Stimulated activated naive CD8-positive, alpha-beta T cell treated with anti-CD3 and anti-CD28 coated beads, Interleukin-15, Interleukin-2, amounts not matched to agents 100 U/mL and 50 U/mL, for 24 hours (primary cell): ENCODE measurements at regions not wholly inside any gene's neighbourhood (a gene's known extent, or its start where the extent isn't known, plus 50 kb on each side); places are given as distances from the start of the nearest gene placed in this dataset.
"Not testable (repeated sequence)": the region's sequence is repeated elsewhere in the genome, so short reads cannot be mapped to it uniquely, and the experiment has no call there.

Experiments used
- ATAC-seq: fragments of 150-1000 bp; cut with Tn5 transposase; one replicate; pipeline ENCODE4 v1.10.0; 2021
- DNase-seq: peaks from one replicate; pipeline ENCODE4 v3.0.0; 2021

DNA sequence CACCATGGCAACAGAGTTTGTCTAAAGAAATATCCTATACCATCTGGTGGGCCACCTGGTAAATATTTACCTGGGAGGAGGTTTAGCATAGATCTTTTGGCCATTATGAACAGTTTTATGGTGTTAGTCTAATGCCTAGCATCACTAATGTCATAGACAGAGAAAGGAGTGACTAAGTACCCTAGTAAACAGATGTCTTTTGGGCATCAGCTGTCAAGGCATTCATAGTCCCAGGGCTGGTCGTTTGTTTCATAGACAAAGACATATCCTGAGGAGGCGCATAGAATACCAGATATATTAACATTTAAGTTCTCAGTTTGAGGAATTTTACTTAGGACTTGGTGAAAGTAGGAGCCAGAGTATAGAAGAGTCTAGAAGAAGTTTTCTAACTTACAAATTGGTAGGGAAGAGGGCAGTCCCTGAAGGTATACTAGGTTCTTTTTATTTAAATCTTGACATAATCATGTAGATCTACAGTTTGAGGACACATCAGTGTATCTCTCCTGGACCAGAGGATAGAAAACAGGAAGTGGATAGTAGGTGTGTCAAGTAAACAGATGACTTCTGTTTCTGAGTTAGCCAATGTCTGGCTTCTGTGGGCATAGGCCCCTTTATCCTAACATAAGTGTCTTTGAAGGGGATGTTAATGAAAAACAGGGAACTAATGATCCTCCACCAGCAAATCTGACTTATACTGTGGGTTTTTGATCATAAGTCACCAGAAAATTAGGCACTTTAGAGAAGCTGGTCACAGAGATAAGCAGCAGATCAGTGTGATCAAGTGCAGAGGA is 105.0 kb upstream of the PRSS3 start:
- DNase-seq: no peak

DNA sequence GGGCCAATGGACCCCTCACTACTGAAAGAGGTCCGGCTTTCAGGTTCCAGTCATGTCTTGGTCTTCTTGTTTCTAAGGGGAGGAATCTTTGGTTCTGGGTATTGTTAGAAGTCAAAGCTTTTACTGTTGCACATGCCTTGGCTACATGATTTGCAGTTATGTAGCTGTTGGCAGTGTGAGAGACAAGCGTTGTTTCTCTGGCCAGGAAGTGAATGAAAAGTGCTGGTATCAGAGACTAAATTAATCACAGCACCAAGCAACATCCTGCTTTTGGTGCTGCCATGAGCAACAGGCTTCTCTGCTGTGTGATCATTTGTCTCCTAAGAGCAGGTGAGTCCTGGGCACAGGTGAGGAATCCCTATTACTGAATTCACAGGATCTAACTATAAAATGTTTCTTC is 100.1 kb upstream of the PRSS3 start:
- DNase-seq (no peak), ATAC-seq (no peak)

More for the DNA sequence above, 105.0 kb upstream of the PRSS3 start:
- no peak for ATAC-seq

DNA sequence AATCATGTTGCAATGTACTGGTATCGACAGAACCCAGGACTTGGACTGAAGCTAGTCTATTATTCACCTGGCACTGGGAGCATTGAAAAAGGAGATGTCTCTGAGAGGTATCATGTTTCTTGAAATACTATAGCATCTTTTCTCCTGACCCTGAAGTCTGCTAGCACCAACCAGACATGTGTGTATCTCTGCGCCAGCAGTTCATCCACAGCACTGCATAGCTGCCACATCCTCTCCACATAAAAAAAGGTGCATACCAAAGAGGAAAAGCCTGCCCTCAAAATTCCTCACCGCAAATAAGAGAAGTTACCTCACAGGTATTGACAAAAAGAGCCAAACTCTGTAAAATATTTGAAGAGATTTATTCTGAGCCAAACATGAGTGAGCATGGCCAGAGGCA is 99.5 kb upstream of the PRSS3 start:
- DNase-seq (no peak), ATAC-seq (no peak)

DNA sequence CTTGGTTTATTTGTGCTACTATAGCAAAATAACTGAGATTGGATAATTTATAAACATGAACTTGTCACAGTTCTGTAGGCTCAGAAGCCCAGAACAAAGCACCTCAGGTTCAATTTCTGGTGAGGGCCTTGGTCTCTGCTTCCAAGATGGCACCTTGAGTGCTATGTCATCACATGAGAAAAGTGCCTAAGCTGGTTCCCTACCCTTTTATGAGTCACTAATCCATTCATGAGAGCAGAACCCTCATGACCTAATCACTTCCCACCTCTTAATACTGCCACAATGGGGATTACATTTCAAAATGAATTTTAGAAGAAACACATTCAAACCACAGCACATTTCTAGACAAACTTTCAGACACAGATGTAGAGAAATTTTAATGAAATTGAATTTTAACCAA is 98.2 kb upstream of the PRSS3 start:
- DNase-seq (no peak), ATAC-seq (no peak)

DNA sequence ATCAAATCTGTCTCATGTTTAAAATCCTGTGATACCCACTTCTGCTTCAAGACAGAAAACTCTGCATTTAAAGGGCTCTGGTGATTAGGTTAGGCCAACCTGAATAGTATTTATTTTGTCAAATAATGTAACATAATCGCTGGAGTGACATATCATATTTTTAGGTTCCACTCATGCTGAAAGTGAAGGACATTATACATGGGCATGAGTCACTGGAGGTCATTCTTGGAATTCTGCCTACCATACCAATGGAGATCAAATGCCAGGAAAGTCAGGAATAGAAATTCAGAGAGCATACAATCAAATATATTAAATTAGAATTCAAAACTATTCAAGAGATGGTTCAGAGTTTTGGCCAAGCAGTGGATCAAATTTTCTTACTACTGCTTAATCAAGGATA is 97.1 kb upstream of the PRSS3 start:
- no peak for DNase-seq
- ATAC-seq: no peak

DNA sequence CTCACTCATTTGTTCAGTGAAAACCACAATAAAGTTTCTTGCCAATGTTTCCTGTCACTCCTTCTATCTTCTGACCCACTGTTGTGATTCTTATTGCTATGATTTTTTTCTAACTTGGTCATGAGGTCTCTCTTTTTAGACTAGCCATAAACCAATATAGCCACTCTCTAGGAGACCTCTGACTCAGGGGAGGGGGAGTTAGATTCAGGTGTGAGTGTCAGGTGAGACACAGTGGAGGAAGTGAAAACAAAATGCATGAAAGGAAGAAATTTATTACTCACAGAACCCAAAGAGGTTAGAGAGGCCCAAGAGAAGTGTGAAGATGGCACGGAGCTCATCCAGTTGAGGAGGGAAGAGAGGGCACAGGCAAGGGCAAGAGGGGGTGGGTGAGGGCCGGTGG is 94.4 kb upstream of the PRSS3 start:
- ATAC-seq, DNase-seq: not testable (repeated sequence)

DNA sequence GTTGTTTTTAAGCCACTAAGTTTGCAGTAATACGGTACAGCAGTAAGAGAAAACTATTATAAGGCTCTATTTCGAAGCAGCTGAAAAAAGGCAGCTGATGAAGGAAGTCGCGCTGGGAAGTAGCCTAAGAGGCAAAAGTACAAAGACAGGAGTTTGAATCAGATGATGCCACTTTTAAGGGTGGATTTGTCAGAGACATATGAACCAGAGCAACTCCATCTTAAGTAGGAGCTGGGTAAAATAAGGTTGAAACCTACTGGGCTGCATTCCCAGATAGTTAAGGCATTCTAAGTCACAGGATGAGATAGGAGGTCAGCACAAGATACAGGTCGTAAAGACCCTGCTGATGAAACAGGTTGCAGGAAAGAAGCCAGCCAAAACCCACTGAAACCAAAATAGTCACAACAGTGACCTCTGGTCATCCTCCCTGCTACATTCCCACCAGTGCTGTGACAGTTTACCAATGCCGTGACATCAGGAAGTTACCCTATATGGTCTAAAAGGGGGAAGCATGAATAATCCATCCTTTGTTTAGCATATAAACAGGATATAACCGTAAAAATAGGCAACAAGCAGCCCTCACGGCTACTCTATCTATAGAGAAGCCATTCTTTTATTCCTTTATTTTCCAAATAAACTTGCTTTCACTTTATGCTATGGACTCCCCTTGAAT is 91.8 kb upstream of the PRSS3 start:
- ATAC-seq (no peak), DNase-seq (no peak)

DNA sequence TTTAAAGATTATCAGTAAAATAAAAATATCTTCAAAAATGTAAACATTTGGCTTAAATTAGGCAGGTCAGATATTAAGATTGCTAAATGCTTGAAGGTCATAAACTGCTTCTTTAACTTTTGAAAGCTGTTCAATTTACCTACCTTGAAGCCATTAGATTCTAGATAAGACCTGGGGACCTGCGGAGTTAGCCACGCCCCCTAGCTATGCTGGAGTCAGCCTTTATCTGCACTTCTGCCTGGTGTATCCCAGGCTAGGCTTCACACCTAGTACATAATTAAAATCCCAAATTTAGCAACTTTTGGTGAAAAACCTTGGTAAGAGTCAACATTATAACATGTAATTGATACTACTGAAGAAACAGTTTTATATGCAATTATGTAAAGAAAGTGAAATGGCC is 89.9 kb upstream of the PRSS3 start:
- ATAC-seq, DNase-seq: not testable (repeated sequence)

DNA sequence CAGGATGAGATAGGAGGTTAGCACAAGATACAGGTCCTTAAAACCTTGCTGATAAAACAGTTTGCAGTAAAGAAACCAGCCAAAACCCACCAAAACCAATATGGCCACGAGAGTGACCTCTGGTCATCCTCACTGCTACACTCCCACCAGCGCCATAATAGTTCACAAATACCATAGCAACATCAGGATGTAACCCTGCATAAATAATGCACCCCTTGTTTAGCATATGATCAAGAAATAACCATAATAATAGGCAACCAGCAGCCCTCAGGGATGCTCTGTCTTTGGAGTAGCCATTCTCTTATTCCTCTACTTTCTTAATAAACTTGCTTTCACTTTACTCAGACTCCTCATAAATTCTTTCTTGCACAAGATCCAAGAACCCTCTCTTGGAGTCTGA is 86.9 kb upstream of the PRSS3 start:
- DNase-seq: no peak
- ATAC-seq: no peak

DNA sequence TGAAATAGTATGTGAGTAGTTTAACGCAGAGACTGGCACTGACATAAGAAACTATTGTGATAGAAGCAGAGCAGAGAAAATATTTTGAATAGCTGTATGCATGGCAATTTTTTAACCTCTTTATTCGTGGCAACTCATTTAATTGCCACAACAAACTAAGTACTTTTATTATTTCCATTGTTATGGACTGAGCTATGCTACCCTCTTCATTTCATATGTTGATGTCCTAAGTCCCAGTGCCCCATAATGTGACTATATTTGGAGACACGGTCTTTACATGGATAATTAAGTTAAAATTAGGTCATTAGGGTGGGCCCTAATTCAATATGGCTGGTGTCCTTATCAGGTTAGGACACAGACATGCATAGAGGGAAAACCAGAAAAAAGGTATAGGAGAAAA is 86.1 kb upstream of the PRSS3 start:
- ATAC-seq (no peak), DNase-seq (no peak)

DNA sequence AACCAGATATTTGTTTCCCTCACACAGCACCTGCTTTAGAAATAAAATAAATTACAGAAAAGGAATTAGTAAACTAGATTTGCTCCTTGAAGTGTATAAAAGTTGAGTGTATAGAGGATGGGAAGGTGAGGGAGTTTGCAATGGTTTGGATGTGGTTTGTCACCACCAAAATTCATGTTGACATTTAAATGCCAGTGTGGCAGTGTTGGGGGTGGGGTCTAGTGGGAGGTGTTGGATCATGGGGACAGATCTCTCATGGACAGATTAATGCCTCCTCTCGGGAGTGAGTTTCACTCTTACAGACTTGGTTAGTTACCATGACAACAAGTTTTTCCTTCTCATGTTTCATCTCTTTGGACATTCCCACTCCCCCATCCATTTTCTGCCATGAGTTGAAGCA is 83.9 kb upstream of the PRSS3 start:
- DNase-seq (peak; percentile 40), ATAC-seq (peak; percentile 76)

DNA sequence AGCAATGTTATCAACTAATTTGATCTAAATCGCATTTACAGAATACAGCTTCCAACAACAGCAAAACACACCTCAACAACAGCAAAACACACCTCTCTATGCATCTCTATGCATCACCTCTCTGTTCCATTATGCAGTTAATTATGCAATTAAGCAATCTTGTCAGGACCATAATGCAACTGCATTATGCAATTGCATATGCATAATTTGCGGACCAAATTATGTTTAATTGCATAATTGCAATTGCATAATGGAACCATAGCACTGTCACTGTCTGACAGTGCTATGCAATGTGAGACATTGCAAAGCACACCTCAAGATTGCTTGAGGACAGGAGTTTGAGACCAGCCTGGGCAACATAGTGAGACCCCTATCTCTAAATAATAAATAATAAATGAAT is 80.4 kb upstream of the PRSS3 start:
- ATAC-seq (no peak), DNase-seq (no peak)

DNA sequence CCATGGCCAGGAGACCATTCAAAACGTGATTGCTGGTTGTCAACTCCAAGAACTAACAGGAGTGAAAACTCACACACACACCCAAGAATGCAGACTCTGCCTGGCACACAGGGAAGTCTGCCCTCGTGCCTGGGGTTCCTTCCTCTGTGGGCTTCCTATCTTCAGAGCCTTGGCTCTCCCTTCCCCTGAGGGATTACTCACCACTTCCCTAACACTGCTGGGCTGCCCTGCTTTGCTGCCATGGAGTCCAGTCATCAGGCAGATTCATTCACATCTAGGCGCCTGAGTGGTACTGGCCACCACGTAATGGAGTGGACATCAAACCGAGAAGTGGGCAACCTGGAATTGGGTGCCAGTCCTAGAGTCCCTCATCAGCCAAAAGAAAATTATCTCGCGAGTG is 76.4 kb upstream of the PRSS3 start:
- DNase-seq (no peak), ATAC-seq (no peak)

DNA sequence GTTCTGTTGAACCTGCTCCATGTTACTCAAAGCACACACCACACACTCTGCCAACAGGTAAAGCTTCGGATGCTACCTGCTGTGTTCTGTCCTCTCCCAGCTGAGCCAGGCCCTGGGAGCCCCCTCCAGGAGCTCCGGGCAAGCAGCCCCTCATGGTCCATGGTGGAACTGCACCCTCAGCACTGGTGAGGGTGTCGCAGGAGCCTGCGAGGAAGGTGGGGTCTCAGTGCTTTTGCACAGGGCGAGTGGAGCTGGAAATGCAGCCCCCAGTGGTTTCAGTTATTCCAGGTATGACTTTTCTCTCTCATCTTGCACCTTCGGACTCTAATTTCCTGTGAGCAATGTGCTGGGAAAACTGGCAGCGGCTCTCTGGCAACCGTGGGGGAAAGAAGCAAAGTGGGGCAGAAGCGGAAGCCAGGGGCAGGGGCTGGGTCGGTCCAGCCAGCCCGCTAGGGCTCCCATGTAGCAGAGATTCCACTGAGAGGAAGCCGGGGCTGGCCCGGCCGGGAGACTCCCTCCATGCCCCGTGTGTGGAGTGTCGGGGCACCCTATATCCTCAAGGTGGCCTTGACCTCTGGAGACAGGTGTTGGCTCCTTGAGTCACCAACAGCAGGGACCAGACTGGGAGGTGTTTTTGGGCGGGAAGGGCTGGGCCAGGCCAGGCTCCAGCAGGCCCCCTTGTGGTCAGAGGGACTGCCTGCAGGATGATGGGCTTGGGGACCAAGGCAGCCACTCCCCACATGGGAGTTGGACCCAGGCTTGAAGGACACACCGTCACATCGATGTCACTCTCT is 75.6 kb upstream of the PRSS3 start:
- ATAC-seq (peak; percentile 55), DNase-seq (peak; percentile 50)

DNA sequence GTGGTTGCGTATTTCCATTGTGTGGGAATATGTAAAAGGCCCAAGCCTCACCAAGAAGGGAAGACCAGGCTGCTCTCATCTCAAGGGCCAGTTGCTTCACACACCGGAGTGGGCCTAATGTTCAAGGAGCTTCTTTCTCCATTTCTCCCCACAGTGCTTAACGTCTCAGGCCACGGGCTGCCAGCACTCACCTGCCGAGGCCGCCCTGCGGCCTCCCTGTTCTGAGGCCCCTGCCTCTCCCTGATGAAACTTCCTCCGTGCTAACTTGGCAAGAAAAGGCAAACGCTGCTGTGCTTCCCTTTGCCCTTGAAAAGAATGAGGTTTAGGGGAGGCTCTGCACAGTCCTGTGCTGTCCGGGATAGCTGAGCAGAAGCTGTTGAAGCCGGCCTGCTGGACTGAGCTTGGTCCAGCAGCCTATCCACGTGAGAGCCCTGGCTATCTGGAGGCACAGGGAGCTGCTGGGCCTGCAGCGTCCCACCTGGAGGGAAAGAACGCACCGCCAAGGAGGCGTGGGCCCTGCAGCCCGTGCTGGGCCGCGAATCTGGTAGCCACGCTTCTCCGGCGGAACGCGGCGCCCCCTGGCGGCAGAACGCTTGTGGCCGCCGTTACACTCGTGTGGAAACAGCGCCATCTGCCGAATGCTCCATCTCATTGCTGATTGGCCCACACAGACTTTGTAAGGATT is 73.5 kb upstream of the PRSS3 start:
- DNase-seq: peak; percentile 91
- peak; percentile 83 for ATAC-seq

DNA sequence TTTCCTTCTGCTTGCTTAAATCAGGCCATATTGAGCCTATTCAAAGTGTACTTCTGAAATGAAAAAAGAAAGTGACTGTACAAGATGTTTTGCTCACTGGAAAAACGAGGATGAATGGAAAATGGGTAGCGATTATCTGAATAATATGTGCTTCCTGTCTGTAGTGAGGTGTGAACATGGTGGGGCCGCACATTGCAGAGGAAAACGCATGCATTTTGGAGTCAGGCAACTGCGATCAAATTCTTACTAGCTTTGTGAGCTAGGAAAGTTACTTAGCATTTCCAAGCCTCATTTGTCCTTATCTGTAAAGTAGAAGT is 73.0 kb upstream of the PRSS3 start:
- ATAC-seq (no peak), DNase-seq (no peak)

DNA sequence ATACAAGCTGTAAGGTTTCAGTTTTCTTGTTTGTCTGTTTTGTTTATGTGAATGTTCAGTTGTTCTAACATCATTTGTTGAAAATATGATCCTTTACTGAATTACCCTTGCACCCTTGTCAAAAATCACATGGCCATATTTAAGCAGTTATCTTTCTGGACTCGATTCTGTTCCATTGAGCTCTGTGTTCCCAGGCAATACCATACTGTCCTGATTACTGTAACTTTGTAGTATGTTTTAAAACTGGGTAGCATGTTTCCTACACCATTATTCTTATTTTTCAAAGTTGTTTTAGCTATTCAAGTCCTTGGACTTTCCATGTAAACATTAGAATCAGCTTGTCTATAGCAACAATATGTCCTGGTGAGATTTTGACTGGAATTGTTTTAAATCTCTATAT is 66.7 kb upstream of the PRSS3 start:
- ATAC-seq: no peak
- no peak for DNase-seq

DNA sequence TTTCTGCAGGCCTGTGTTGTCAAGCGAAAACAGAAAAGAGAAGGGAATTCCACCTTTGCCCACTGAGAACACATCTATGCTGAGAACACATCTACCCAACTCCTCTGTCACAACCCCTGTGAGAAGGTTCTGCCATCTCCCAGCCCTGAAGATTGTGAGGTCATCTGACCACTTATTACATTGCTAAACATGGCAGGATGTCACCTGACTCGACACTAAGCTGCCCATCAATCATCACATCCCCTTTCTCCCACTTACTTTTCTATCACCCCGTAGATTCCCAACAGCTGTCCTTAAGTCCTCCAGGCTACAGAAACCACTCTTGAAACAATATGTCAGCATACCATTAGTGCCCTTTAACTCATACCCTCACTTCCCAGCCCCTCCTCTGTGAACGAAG is 64.2 kb upstream of the PRSS3 start:
- DNase-seq (no peak), ATAC-seq (no peak)

DNA sequence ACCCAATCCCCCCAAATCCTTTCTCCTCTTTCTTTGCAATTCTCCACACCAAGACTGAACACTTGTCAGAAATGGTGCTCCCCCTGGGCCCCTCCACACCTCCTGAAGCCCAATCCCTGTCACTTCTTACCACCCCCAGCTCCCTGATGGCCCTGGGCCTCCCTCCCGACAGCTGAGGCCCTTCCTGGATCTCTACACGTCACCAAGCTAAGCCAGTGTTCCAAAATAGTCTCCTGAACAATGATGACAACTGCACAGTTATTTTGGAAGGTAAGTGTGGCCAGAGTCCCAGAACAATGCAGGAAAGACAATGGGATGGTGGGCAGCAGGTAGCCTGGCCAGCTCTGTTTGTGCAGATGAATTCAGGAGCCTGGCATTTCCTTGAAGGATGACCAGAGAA is 63.7 kb upstream of the PRSS3 start:
- no peak for ATAC-seq
- DNase-seq: no peak

DNA sequence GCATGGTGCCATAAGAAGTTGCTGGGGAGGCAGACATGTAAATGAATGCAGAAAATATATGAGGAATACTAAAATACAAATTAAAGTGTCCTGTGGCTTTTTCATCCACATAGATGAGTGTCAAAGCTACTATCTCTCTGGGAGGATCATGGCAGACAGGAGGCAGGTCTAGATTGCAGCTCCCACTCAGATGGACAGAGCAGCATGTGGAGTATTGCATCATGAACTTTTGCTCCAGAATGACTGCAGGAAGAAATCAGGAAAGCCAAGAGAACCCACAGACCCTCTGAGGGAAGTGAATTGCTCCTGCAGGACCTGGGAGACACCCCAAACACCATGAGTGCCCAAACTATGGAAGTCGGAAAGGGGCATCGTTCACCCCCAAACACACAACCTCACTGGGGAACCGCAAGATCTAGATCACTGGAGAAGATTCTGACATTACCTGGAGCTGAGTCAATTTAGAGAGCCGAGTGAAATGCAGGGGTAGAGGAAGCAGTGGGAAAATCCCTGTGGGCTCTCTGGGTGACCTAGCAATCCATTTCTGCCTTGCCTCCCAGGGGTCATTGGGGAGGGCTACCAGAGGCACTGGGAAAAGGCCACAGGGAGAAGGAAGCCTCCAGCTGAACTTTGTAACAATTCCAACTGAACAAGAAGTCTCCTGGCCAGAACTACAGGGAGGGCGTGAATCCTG is 61.0 kb upstream of the PRSS3 start:
- not testable (repeated sequence) for DNase-seq

DNA sequence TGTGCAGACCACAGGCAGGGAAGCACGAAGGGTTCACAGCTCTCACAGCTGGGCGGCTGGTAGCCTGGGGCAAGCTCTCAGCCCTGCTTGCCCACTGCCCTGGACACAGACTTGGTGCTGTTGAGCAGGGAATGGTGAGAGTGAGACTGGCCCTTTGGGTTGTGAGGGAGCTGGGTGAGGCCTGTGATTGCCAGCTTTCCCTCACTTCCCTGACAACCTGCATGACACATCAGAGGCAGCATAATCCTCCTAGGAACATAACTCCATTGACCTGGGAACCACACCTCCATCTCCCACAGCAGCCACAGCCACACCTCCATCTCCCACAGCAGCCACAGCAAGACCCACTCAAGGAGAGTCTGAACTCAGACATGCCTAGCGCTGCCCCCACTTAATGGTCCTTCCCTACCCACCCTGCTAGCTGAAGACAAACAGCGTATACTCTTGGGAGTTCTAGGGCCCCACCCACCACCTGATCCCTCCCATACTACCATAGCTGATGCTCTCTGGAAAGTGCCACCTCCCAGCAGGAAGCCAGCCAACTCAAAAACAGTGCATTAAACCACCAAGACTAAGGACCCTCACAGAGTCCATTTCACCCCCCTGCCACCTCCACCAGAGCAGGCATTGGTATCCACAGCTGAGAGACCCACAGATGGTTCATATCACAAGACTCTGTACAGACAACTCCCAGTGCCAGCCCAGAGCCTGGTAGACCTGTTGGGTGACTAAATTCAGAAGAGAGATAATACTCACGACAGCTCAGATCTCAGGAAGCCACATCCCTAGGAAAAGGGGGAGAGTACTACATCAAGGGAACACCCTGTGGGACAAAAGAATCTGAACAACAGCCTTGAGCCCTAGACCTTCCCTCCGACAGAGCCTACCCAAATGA is 60.2 kb upstream of the PRSS3 start:
- DNase-seq, ATAC-seq: not testable (repeated sequence)

More for the DNA sequence above, 61.0 kb upstream of the PRSS3 start:
- not testable (repeated sequence) for ATAC-seq
